ENCODE measurements at regions not wholly inside any gene's neighbourhood (a gene's known extent, or its start where the extent isn't known, plus 50 kb on each side); places are given as distances from the start of the nearest gene placed in this dataset.
"Not testable (repeated sequence)": the region's sequence is repeated elsewhere in the genome, so short reads cannot be mapped to it uniquely, and the experiment has no call there.

DNA sequence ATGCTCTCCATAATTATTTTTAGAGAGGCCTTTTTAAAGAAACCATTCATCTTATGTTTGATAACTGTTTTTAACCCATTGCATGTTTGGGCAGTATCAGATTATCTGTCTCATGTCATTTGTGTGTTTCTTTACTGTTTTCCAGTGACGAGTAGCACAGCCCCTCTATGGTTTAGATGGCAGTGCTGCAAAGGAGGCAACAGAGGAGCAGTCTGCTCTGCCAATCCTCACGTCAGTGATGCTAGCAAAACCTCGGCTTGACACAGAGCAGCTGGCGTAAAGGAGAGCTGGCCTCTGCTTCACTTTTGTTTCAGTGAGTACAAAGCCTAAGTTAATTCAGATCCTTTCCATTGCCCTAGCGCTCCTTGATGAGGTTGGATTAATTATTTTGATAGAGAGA lies 80.4 kb upstream of the GARIN1A start:
- no peaks in the 10 kb centered on the region for H3K9me3 ChIP-seq
- H3K27ac ChIP-seq, result no peak overlapping the region
- no peak overlapping the region for H3K4me3 ChIP-seq
- TF ChIP-seq, protein P1, sequence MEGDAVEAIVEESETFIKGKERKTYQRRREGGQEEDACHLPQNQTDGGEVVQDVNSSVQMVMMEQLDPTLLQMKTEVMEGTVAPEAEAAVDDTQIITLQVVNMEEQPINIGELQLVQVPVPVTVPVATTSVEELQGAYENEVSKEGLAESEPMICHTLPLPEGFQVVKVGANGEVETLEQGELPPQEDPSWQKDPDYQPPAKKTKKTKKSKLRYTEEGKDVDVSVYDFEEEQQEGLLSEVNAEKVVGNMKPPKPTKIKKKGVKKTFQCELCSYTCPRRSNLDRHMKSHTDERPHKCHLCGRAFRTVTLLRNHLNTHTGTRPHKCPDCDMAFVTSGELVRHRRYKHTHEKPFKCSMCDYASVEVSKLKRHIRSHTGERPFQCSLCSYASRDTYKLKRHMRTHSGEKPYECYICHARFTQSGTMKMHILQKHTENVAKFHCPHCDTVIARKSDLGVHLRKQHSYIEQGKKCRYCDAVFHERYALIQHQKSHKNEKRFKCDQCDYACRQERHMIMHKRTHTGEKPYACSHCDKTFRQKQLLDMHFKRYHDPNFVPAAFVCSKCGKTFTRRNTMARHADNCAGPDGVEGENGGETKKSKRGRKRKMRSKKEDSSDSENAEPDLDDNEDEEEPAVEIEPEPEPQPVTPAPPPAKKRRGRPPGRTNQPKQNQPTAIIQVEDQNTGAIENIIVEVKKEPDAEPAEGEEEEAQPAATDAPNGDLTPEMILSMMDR (IDR thresholded peaks at IDR 0.05), result no peak
- no peaks in the 10 kb centered on the region for H3K4me1 ChIP-seq (ENCODE audit: control insufficient read depth in 1 of 2, low read depth in 2 of 2)
- peaks cover 5% of the 10 kb centered on the region for H3K36me3 ChIP-seq
- H3K27me3 ChIP-seq (replicated peaks; ENCODE audit: insufficient read depth), result no peaks in the 10 kb centered on the region
- DNase-seq (ENCODE audit: low spot score) (no peak), ATAC-seq (ENCODE audit: insufficient number of reproducible peaks, low FRiP score, low read depth) (no peak)

GRCh38 chr7:128592209-128592608 lies 79.9 kb upstream of the GARIN1A start:
- not testable (repeated sequence) for DNase-seq (ENCODE audit: low spot score); H3K36me3 ChIP-seq; H3K27me3 ChIP-seq (replicated peaks; ENCODE audit: insufficient read depth); ATAC-seq (ENCODE audit: insufficient number of reproducible peaks, low FRiP score, low read depth); H3K27ac ChIP-seq; H3K4me3 ChIP-seq; H3K4me1 ChIP-seq (ENCODE audit: control insufficient read depth in 1 of 2, low read depth in 2 of 2); H3K9me3 ChIP-seq

GRCh38 chr7:128594061-128594460 lies 78.0 kb upstream of the GARIN1A start:
- not testable (repeated sequence) for H3K4me3 ChIP-seq; H3K4me1 ChIP-seq (ENCODE audit: control insufficient read depth in 1 of 2, low read depth in 2 of 2); H3K36me3 ChIP-seq; DNase-seq (ENCODE audit: low spot score); H3K27ac ChIP-seq; ATAC-seq (ENCODE audit: insufficient number of reproducible peaks, low FRiP score, low read depth); H3K27me3 ChIP-seq (replicated peaks; ENCODE audit: insufficient read depth); H3K9me3 ChIP-seq

- not testable (repeated sequence) for H3K4me1 ChIP-seq (ENCODE audit: control insufficient read depth in 1 of 2, low read depth in 2 of 2); H3K27me3 ChIP-seq (replicated peaks; ENCODE audit: insufficient read depth); H3K9me3 ChIP-seq; H3K4me3 ChIP-seq; H3K36me3 ChIP-seq; DNase-seq (ENCODE audit: low spot score); ATAC-seq (ENCODE audit: insufficient number of reproducible peaks, low FRiP score, low read depth); H3K27ac ChIP-seq
Measured at GRCh38 chr7:128596336-128597128, 75.6 kb upstream of the GARIN1A start.

DNA sequence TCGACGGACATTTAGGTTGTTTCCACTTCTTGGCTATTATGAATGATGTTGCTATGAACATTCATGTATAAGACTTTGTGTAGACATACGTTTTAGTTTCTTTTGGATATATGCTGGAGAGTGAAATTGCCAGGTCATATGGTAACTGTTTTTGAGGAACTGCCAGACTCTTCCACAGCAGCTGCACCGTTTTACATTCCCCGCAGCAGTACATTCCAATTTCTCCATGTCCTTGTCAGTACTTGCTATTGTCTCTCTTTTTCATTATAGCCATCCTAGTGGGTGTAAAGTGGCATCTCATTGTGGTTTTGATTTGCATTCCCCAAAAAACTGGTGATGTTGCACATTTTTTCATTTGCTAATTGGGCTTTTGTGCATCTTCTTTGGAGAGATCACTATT lies 73.1 kb upstream of the GARIN1A start:
- not testable (repeated sequence) for H3K27me3 ChIP-seq (replicated peaks; ENCODE audit: insufficient read depth); DNase-seq (ENCODE audit: low spot score); ATAC-seq (ENCODE audit: insufficient number of reproducible peaks, low FRiP score, low read depth); H3K4me3 ChIP-seq; H3K9me3 ChIP-seq; H3K4me1 ChIP-seq (ENCODE audit: control insufficient read depth in 1 of 2, low read depth in 2 of 2); H3K27ac ChIP-seq; H3K36me3 ChIP-seq

DNA sequence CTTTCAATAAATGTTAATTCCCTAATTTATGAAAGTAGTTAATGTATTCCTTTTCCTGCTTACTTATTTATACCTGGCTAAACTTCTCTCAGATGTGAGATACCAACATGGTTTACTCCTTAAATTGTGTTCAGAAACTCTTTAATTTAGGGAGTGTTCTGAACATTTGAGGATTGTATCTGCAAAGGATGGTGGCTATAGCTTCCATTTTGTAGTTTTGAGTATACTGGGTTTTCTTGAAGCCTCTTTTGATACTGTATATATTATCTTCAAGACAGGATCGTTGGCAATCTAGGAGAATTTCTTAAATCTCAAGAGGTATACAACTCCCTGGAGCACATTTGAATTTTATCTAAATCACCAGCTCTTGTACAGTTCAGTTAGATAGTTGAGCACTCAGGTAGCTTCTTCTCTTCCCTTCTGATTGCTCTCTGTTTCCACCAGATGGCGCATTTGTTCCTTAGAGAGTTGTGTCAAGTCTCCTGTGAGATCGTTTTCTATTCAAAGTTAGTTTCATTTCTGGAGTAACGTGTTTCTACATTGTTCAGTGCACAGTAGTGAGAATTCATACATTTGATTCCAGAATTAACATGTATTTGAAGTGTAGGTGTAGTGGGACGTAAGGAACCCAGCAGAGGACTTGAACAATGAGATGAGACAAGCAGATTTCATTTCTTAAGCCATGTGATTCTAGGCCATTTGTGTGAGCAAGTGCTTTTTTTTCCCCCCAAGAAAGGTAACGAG lies 63.2 kb upstream of the GARIN1A start:
- TF ChIP-seq, protein P1 (IDR thresholded peaks at IDR 0.05), result peak; percentile 32
- not testable (repeated sequence) for H3K9me3 ChIP-seq; H3K36me3 ChIP-seq; H3K27ac ChIP-seq; H3K4me1 ChIP-seq (ENCODE audit: control insufficient read depth in 1 of 2, low read depth in 2 of 2); DNase-seq (ENCODE audit: low spot score); H3K27me3 ChIP-seq (replicated peaks; ENCODE audit: insufficient read depth)
- H3K4me3 ChIP-seq, result peak overlapping the region; percentile 30
- ATAC-seq (ENCODE audit: insufficient number of reproducible peaks, low FRiP score, low read depth), result peak; percentile 88

DNA sequence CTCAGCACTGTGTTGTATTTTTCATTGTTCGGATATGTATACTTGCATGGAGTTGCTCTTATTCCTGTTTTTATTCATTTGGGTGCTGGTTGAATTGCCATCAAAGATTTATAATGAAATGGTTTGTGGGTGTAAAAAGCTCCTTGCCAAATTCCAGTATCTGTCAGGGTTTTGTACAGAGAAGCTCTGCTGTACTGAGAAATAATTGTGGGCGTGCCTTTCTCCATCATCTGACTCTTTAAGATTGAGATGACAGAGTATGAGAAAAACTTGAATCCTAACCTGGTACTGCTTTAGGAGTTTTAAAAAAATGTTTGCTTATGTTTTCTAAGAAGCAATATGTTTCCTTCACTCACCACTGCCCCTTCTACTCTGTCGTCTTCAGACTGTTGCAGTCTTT lies 58.7 kb upstream of the GARIN1A start:
- H3K36me3 ChIP-seq; H3K27ac ChIP-seq; H3K27me3 ChIP-seq (replicated peaks; ENCODE audit: insufficient read depth); H3K4me1 ChIP-seq (ENCODE audit: control insufficient read depth in 1 of 2, low read depth in 2 of 2); DNase-seq (ENCODE audit: low spot score); ATAC-seq (ENCODE audit: insufficient number of reproducible peaks, low FRiP score, low read depth); H3K9me3 ChIP-seq; H3K4me3 ChIP-seq: not testable (repeated sequence)

- not testable (repeated sequence) for H3K27me3 ChIP-seq (replicated peaks; ENCODE audit: insufficient read depth); ATAC-seq (ENCODE audit: insufficient number of reproducible peaks, low FRiP score, low read depth); H3K4me1 ChIP-seq (ENCODE audit: control insufficient read depth in 1 of 2, low read depth in 2 of 2); H3K9me3 ChIP-seq; H3K4me3 ChIP-seq; DNase-seq (ENCODE audit: low spot score); H3K27ac ChIP-seq
- H3K36me3 ChIP-seq, result peaks cover 16% of the 10 kb centered on the region
Measured at GRCh38 chr7:128614812-128615211, 57.3 kb upstream of the GARIN1A start.

DNA sequence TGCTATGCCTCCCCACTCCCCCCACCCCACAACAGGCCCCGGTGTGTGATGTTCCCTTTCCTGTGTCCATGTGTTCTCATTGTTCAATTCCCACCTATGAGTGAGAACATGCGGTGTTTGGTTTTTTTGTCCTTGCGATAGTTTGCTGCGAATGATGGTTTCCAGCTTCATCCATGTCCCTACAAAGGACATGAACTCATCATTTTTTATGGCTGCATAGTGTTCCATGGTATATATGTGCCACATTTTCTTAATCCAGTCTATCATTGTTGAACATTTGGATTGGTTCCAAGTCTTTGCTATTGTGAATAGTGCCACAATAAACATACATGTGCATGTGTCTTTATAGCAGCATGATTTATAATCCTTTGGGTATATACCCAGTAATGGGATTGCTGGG lies 55.3 kb upstream of the GARIN1A start:
- peaks cover 25% of the 10 kb centered on the region for H3K36me3 ChIP-seq
- not testable (repeated sequence) for DNase-seq (ENCODE audit: low spot score); H3K27ac ChIP-seq; H3K4me3 ChIP-seq; H3K27me3 ChIP-seq (replicated peaks; ENCODE audit: insufficient read depth); H3K4me1 ChIP-seq (ENCODE audit: control insufficient read depth in 1 of 2, low read depth in 2 of 2); ATAC-seq (ENCODE audit: insufficient number of reproducible peaks, low FRiP score, low read depth); H3K9me3 ChIP-seq
